ENCODE measurements at regions not wholly inside any gene's neighbourhood (a gene's known extent, or its start where the extent isn't known, plus 50 kb on each side); places are given as distances from the start of the nearest gene placed in this dataset.

GRCh38 chr3:195004512-195005250, 266.3 kb downstream of the XXYLT1 start:
- Histone ChIP-seq H3K79me2 (ENCODE audit: control insufficient read depth, insufficient read depth, low read length) (no peaks in the 10 kb centered on the region), H2AFZ (ENCODE audit: insufficient read depth, low read depth, low read length, poor library complexity, severe bottlenecking) (no peak overlapping the region), H3K4me1 (ENCODE audit: control insufficient read depth in 2 of 2, insufficient read depth in 2 of 2, low read length in 2 of 2) (peaks cover 25 to 44% of the 10 kb centered on the region in 2 donors), H4K20me1 (ENCODE audit: control insufficient read depth, insufficient read depth, low read length, poor library complexity, severe bottlenecking) (no peaks in the 10 kb centered on the region), H3K9me3 (ENCODE audit: control extremely low read depth in 1 of 3, control insufficient read depth in 2 of 3, insufficient read depth in 1 of 3, low read length in 2 of 3) (no peaks in the 10 kb centered on the region), H3K36me3 (replicated peaks in 1 of 2; ENCODE audit: control extremely low read depth in 1 of 2, control insufficient read depth in 1 of 2, extremely low read depth in 1 of 2, insufficient read depth in 2 of 2, low read length in 1 of 2) (no peaks in the 10 kb centered on the region), H3K9ac (ENCODE audit: low read length) (no peak overlapping the region), H3K27me3 (replicated peaks in 1 of 4; ENCODE audit: control extremely low read depth in 1 of 4, control insufficient read depth in 3 of 4, insufficient read depth in 4 of 4, low read length in 3 of 4) (no peaks in the 10 kb centered on the region), H3K4me3 (ENCODE audit: control extremely low read depth in 1 of 5, extremely low read depth in 1 of 5, insufficient read depth in 1 of 5, low read depth in 2 of 5, low read length in 4 of 5) (no peak overlapping the region), H3K4me2 (replicated peaks; ENCODE audit: low read depth, low read length, poor library complexity, severe bottlenecking) (no peak overlapping the region), H3K27ac (ENCODE audit: low read length in 2 of 2) (no peak overlapping the region)
- no peak overlapping the region for H3K27ac Mint-ChIP-seq
- ATAC-seq (ENCODE audit: low read depth), result no peak
- no peaks in the 10 kb centered on the region for H3K27me3 Mint-ChIP-seq
- POLR2A ChIA-PET, result no interaction called here
- H3K4me1 Mint-ChIP-seq, result peaks cover 50% of the 10 kb centered on the region
- WGBS (ENCODE audit: insufficient coverage), result 84% methylated on average over 2 of the region's 9 CpGs
- H3K4me3 Mint-ChIP-seq, result no peak overlapping the region
- CTCF ChIA-PET, result interaction anchor here (0.7 to 0.8 kb wide), 2 partner anchors 102 to 322 kb away, joined by 3 read pairs; no protein-coding TSS in a partner anchor
- H3K9me3 Mint-ChIP-seq (ENCODE audit: insufficient read depth), result no peaks in the 10 kb centered on the region
- DNase-seq, result no peak
- TF ChIP-seq CTCF (IDR thresholded peaks at IDR 0.05), result no peak
- TF ChIP-seq EZH2 (IDR thresholded peaks at IDR 0.05; ENCODE audit: borderline replicate concordance, insufficient read depth, low read depth, low read length, poor library complexity, severe bottlenecking), result no peak
- intact Hi-C loops (cut with micrococcal nuclease), result no loop called here

- CTCF ChIA-PET, result interaction anchor here (0.8 kb wide), 1 partner anchor 101 kb away, joined by 3 read pairs; no protein-coding TSS in a partner anchor
- no CpG with 5 or more reads among the region's 7 CpGs for WGBS (ENCODE audit: insufficient coverage)
- intact Hi-C loops (cut with micrococcal nuclease), result no loop called here
These were observed 265.7 kb downstream of the XXYLT1 start for GRCh38 chr3:195005251-195005620.

More at GRCh38 chr3:195005251-195005620, 265.7 kb downstream of the XXYLT1 start:
- Histone ChIP-seq H2AFZ (ENCODE audit: insufficient read depth, low read depth, low read length, poor library complexity, severe bottlenecking) (no peak overlapping the region), H3K79me2 (ENCODE audit: control insufficient read depth, insufficient read depth, low read length) (no peaks in the 10 kb centered on the region), H3K4me1 (ENCODE audit: control insufficient read depth in 2 of 2, insufficient read depth in 2 of 2, low read length in 2 of 2) (peaks cover 31 to 49% of the 10 kb centered on the region in 2 donors), H3K4me2 (replicated peaks; ENCODE audit: low read depth, low read length, poor library complexity, severe bottlenecking) (no peak overlapping the region), H3K9ac (ENCODE audit: low read length) (no peak overlapping the region), H3K4me3 (ENCODE audit: control extremely low read depth in 1 of 5, extremely low read depth in 1 of 5, insufficient read depth in 1 of 5, low read depth in 2 of 5, low read length in 4 of 5) (no peak overlapping the region), H3K36me3 (replicated peaks in 1 of 2; ENCODE audit: control extremely low read depth in 1 of 2, control insufficient read depth in 1 of 2, extremely low read depth in 1 of 2, insufficient read depth in 2 of 2, low read length in 1 of 2) (no peaks in the 10 kb centered on the region), H3K27me3 (replicated peaks in 1 of 4; ENCODE audit: control extremely low read depth in 1 of 4, control insufficient read depth in 3 of 4, insufficient read depth in 4 of 4, low read length in 3 of 4) (no peaks in the 10 kb centered on the region), H3K27ac (ENCODE audit: low read length in 2 of 2) (no peak overlapping the region), H3K9me3 (ENCODE audit: control extremely low read depth in 1 of 3, control insufficient read depth in 2 of 3, insufficient read depth in 1 of 3, low read length in 2 of 3) (no peaks in the 10 kb centered on the region), H4K20me1 (ENCODE audit: control insufficient read depth, insufficient read depth, low read length, poor library complexity, severe bottlenecking) (no peaks in the 10 kb centered on the region)
- no peak for DNase-seq
- TF ChIP-seq CTCF (IDR thresholded peaks at IDR 0.05) (no peak), EZH2 (IDR thresholded peaks at IDR 0.05; ENCODE audit: borderline replicate concordance, insufficient read depth, low read depth, low read length, poor library complexity, severe bottlenecking) (no peak)
- no peak for ATAC-seq (ENCODE audit: low read depth)
- H3K9me3 Mint-ChIP-seq (ENCODE audit: insufficient read depth), result no peaks in the 10 kb centered on the region
- no peaks in the 10 kb centered on the region for H3K27me3 Mint-ChIP-seq
- no peak overlapping the region for H3K4me3 Mint-ChIP-seq
- peaks cover 56% of the 10 kb centered on the region for H3K4me1 Mint-ChIP-seq
- POLR2A ChIA-PET, result no interaction called here
- H3K27ac Mint-ChIP-seq, result no peak overlapping the region

All from B cell (primary cell).